Kidney epithelial cell (primary cell): ENCODE measurements at regions not wholly inside any gene's neighbourhood (a gene's known extent, or its start where the extent isn't known, plus 50 kb on each side); places are given as distances from the start of the nearest gene placed in this dataset.

ENCODE experiments used
- DNase-seq: peaks from one replicate; pipeline ENCODE4 v3.0.0-alpha.2; 2010; ENCODE audit warnings: low read depth
- H3K27me3 ChIP-seq: 2 replicates; pipeline ENCODE4 v1.6.0; 2011; ENCODE audit warnings: low read length; ENCODE audit not compliant: control insufficient read depth, insufficient read depth
- H3K36me3 ChIP-seq: 2 replicates; pipeline ENCODE4 v1.5.1; 2011; ENCODE audit warnings: low read length; ENCODE audit not compliant: control insufficient read depth, insufficient read depth
- H3K4me3 ChIP-seq: 2 replicates; pipeline ENCODE4 v1.5.1; 2011; ENCODE audit warnings: low read depth, mild to moderate bottlenecking, control low read depth, low read length
- CTCF ChIP-seq: IDR thresholded peaks from 2 replicates; pipeline ENCODE4 v1.5.1; 2011; ENCODE audit warnings: mild to moderate bottlenecking, moderate library complexity, low read length, control low read depth, inconsistent platforms; ENCODE audit not compliant: insufficient read depth, poor library complexity, severe bottlenecking

- DNase-seq = no peak
- H3K36me3 ChIP-seq = no peaks in the 10 kb centered on the region
- no peaks in the 10 kb centered on the region for H3K27me3 ChIP-seq
- TF ChIP-seq CTCF = no peak
- no peak overlapping the region for H3K4me3 ChIP-seq
Measured at GRCh38 chr12:77409551-77409950, 344.2 kb upstream of the E2F7 start.

GRCh38 chr12:77407931-77408330 is 342.6 kb upstream of the E2F7 start:
- TF ChIP-seq CTCF = no peak
- H3K27me3 ChIP-seq = no peaks in the 10 kb centered on the region
- H3K36me3 ChIP-seq = no peaks in the 10 kb centered on the region
- no peak overlapping the region for H3K4me3 ChIP-seq
- no peak for DNase-seq

GRCh38 chr12:77406219-77406905 is 341.0 kb upstream of the E2F7 start:
- Histone ChIP-seq H3K4me3 (no peak overlapping the region), H3K27me3 (no peaks in the 10 kb centered on the region), H3K36me3 (no peaks in the 10 kb centered on the region)
- TF ChIP-seq CTCF = no peak
- DNase-seq = no peak

GRCh38 chr12:77402716-77403115 is 337.3 kb upstream of the E2F7 start:
- Histone ChIP-seq H3K36me3 (no peaks in the 10 kb centered on the region), H3K4me3 (no peak overlapping the region), H3K27me3 (no peaks in the 10 kb centered on the region)
- no peak for DNase-seq
- no peak for TF ChIP-seq CTCF

- H3K36me3 ChIP-seq = no peaks in the 10 kb centered on the region
- H3K4me3 ChIP-seq = no peak overlapping the region
- no peak for TF ChIP-seq CTCF
- DNase-seq = no peak
- no peaks in the 10 kb centered on the region for H3K27me3 ChIP-seq
Measured at GRCh38 chr12:77401770-77402081, 336.4 kb upstream of the E2F7 start.

GRCh38 chr12:77401064-77401769 is 335.8 kb upstream of the E2F7 start:
- no peaks in the 10 kb centered on the region for H3K27me3 ChIP-seq
- no peak for TF ChIP-seq CTCF
- H3K4me3 ChIP-seq = no peak overlapping the region
- no peaks in the 10 kb centered on the region for H3K36me3 ChIP-seq
- no peak for DNase-seq
